Erythroblast (primary cell): ENCODE measurements at regions not wholly inside any gene's neighbourhood (a gene's known extent, or its start where the extent isn't known, plus 50 kb on each side); places are given as distances from the start of the nearest gene placed in this dataset.
"Not testable (repeated sequence)": the region's sequence is repeated elsewhere in the genome, so short reads cannot be mapped to it uniquely, and the experiment has no call there.

Experiments used
- GATA1 ChIP-seq: IDR thresholded peaks from 2 replicates; pipeline ENCODE4 v1.6.1; 2011; ENCODE audit warnings: low read depth, mild to moderate bottlenecking, control low read depth, low read length, moderate library complexity
- POLR2A ChIP-seq: IDR thresholded peaks from 2 replicates; pipeline ENCODE4 v1.6.1; 2011; ENCODE audit warnings: mild to moderate bottlenecking, low read length

DNA sequence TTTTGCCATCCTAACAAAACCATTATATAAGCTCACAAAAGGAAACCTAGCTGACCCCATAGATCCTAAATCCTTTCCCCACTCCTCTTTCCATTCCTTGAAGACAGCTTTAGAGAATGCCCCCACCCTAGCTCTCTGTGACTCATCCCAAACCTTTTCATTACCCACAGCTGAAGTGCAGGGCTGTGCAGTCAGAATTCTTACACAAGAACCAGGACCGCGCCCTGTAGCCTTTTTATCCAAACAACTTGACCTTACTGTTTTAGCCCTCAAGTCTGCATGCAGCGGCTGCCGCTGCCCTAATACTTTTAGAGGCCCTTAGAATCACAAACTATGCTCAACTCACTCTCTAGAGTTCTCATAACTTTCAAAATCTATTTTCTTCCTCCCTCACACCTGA is 726.9 kb upstream of the TMEFF2 start:
- not testable (repeated sequence) for TF ChIP-seq POLR2A, GATA1
